Activated CD8-positive, alpha-beta T cell treated with anti-CD3 and anti-CD28 coated beads for 36 hours (primary cell): ENCODE measurements at regions not wholly inside any gene's neighbourhood (a gene's known extent, or its start where the extent isn't known, plus 50 kb on each side); places are given as distances from the start of the nearest gene placed in this dataset.

ENCODE experiments used
- ATAC-seq: fragments of 200-7000 bp; cut with Tn5 transposase; one replicate; pipeline ENCODE4 v1.10.0; 2021; ENCODE audit warnings: mild to moderate bottlenecking, moderate library complexity
- CTCF ChIA-PET: fragments of 350-600 bp; sonication (Branson Sonifier 250); formaldehyde crosslinking; loops from one replicate; lab custom pipeline; 2021; ENCODE audit warnings: antibody characterized with exemption; lab: Charles Lee
- POLR2A ChIA-PET: fragments of 350-600 bp; sonication (Branson Sonifier 250); formaldehyde crosslinking; loops from one replicate; lab custom pipeline; 2021; ENCODE audit warnings: antibody characterized with exemption; lab: Charles Lee
- DNase-seq: peaks from one replicate; pipeline ENCODE4 v3.0.0-alpha.2; 2020
- H3K27ac Mint-ChIP-seq: one replicate; pipeline ENCODE4 v1.8.0; 2021; ENCODE audit warnings: mild to moderate bottlenecking, mixed read lengths
- H3K27me3 Mint-ChIP-seq: one replicate; pipeline ENCODE4 v1.8.0; 2021; ENCODE audit warnings: mixed read lengths
- H3K36me3 Mint-ChIP-seq: one replicate; pipeline ENCODE4 v1.8.0; 2021; ENCODE audit warnings: low read depth, mixed read lengths
- H3K4me1 Mint-ChIP-seq: one replicate; pipeline ENCODE4 v1.8.0; 2021; ENCODE audit warnings: low read depth, mixed read lengths
- H3K4me3 Mint-ChIP-seq: one replicate; pipeline ENCODE4 v1.8.0; 2021; ENCODE audit warnings: mild to moderate bottlenecking, moderate library complexity, mixed read lengths
- H3K9me3 Mint-ChIP-seq: one replicate; pipeline ENCODE4 v1.8.0; 2021; ENCODE audit warnings: mixed read lengths
- intact Hi-C: fragments of 100-400 bp; cut with micrococcal nuclease; formaldehyde crosslinking; loops from one replicate; pipeline ENCODE4 v1.10.0; 2022
- TF ChIP-seq, protein P1 (sequence below): fragments of 200-600 bp; IDR thresholded peaks from one replicate; pipeline ENCODE4 v1.8.0; 2022; ENCODE audit warnings: antibody characterized with exemption, mild to moderate bottlenecking

DNA sequence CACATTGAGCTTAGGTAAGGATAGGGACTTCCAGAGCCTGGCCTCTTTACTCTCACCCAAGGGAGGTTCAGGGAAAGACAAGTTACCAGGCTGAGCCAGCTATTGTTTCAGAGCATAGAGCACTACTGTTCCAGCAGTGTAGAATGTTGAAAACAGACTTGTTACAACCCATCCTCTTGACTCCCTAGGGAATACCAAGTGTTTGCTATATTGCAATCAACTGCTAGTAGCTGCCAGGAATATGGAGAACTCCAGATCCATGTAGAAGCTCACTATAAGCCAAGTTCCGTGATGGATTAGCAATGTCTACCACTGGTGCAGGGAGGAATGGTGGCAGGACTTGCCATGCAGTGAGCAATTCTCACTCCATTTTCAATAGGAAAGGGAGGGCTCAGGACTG, 199.8 kb upstream of the RBM19 start:
- H3K27me3 Mint-ChIP-seq: peaks cover 2% of the 10 kb centered on the region
- CTCF ChIA-PET: interaction anchor here (1.1 to 2.9 kb wide), 3 partner anchors 8 to 342 kb away, joined by 3 to 10 read pairs (median 7); no protein-coding TSS in a partner anchor
- POLR2A ChIA-PET: interaction anchor here (0.8 to 1.3 kb wide), 2 partner anchors 10 to 1802 kb away, joined by 3 to 4 read pairs; no protein-coding TSS in a partner anchor
- intact Hi-C loops: no loop called here
- H3K4me3 Mint-ChIP-seq: no peak overlapping the region
- no peaks in the 10 kb centered on the region for H3K4me1 Mint-ChIP-seq
- no peaks in the 10 kb centered on the region for H3K9me3 Mint-ChIP-seq
- DNase-seq (no peak), ATAC-seq (no peak)
- TF ChIP-seq, protein P1, sequence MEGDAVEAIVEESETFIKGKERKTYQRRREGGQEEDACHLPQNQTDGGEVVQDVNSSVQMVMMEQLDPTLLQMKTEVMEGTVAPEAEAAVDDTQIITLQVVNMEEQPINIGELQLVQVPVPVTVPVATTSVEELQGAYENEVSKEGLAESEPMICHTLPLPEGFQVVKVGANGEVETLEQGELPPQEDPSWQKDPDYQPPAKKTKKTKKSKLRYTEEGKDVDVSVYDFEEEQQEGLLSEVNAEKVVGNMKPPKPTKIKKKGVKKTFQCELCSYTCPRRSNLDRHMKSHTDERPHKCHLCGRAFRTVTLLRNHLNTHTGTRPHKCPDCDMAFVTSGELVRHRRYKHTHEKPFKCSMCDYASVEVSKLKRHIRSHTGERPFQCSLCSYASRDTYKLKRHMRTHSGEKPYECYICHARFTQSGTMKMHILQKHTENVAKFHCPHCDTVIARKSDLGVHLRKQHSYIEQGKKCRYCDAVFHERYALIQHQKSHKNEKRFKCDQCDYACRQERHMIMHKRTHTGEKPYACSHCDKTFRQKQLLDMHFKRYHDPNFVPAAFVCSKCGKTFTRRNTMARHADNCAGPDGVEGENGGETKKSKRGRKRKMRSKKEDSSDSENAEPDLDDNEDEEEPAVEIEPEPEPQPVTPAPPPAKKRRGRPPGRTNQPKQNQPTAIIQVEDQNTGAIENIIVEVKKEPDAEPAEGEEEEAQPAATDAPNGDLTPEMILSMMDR: no peak
- H3K36me3 Mint-ChIP-seq: no peaks in the 10 kb centered on the region
- no peak overlapping the region for H3K27ac Mint-ChIP-seq

DNA sequence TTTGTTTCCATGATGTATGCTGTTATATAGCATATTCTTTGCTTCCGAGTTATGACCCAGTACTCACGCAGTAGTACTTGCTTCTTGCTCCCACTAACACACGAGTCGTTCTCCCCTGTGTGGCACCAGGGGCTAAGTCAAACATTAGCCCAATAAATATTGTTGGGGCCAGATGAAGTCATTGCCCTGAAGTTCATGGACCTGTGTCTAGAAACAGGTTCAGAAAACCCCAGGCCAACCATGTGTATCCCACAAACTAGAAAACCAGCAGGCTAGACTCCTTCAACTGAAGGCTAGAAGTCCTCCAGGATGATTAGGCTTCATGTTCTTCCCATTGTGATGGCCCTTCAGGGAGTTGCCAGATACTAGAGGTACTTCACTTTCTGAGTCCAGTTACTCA, 198.2 kb upstream of the RBM19 start:
- H3K9me3 Mint-ChIP-seq: no peaks in the 10 kb centered on the region
- H3K36me3 Mint-ChIP-seq: no peaks in the 10 kb centered on the region
- DNase-seq: no peak
- H3K27me3 Mint-ChIP-seq: peaks cover 2% of the 10 kb centered on the region
- H3K4me3 Mint-ChIP-seq: no peak overlapping the region
- TF ChIP-seq, protein P1: no peak
- H3K27ac Mint-ChIP-seq: no peak overlapping the region
- no peak for ATAC-seq
- intact Hi-C loops: no loop called here
- ChIA-PET CTCF (no interaction called here), POLR2A (no interaction called here)
- H3K4me1 Mint-ChIP-seq: no peaks in the 10 kb centered on the region

DNA sequence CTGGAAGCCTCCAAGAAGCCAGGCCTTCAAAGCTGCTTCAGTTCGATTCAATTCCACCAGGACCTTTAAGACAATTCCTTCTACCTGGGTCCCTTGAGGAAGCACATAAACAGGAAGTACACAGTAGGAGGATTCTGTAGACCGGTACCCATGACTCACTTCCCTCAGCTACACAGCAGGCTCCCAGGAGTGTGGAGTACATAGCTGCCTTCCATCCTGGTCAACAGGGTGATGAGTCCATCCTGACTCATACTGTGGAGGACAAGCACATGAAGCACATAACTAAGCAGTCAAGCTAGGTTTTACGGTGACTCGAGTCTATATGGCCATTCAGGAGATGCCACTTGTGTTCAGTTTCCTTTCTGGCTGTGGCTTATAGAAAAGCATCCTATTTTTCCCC, 197.6 kb upstream of the RBM19 start:
- H3K9me3 Mint-ChIP-seq: no peaks in the 10 kb centered on the region
- no peaks in the 10 kb centered on the region for H3K4me1 Mint-ChIP-seq
- no peak overlapping the region for H3K27ac Mint-ChIP-seq
- TF ChIP-seq, protein P1: no peak
- no peak overlapping the region for H3K4me3 Mint-ChIP-seq
- intact Hi-C loops: no loop called here
- DNase-seq: no peak
- POLR2A ChIA-PET: no interaction called here
- ATAC-seq: no peak
- H3K36me3 Mint-ChIP-seq: no peaks in the 10 kb centered on the region
- peaks cover 2% of the 10 kb centered on the region for H3K27me3 Mint-ChIP-seq
- CTCF ChIA-PET: no interaction called here

DNA sequence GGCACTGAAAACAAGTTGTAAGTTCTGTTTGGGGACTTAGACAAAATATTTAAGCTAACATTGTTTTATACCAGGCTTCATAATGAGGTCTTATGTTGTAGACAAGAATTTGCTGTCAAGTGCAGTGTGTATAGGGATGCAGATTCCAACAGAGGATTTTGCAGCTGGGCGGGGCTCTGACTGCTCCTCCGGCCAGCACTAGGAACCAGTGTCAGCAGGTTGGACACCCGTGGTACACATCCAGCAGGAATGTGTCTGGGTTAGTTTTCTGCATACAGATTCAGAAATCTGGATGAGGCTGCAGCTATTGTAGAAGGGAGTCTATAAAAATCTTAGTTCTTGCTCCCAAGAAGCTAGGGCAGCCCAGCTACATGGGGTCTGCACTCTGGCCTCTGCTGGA, 194.3 kb upstream of the RBM19 start:
- H3K4me3 Mint-ChIP-seq: no peak overlapping the region
- CTCF ChIA-PET: no interaction called here
- no peak for DNase-seq
- H3K27ac Mint-ChIP-seq: no peak overlapping the region
- ATAC-seq: no peak
- no peaks in the 10 kb centered on the region for H3K9me3 Mint-ChIP-seq
- intact Hi-C loops: no loop called here
- TF ChIP-seq, protein P1: no peak
- H3K4me1 Mint-ChIP-seq: no peaks in the 10 kb centered on the region
- H3K27me3 Mint-ChIP-seq: peaks cover under 1% of the 10 kb centered on the region
- H3K36me3 Mint-ChIP-seq: no peaks in the 10 kb centered on the region
- POLR2A ChIA-PET: no interaction called here

DNA sequence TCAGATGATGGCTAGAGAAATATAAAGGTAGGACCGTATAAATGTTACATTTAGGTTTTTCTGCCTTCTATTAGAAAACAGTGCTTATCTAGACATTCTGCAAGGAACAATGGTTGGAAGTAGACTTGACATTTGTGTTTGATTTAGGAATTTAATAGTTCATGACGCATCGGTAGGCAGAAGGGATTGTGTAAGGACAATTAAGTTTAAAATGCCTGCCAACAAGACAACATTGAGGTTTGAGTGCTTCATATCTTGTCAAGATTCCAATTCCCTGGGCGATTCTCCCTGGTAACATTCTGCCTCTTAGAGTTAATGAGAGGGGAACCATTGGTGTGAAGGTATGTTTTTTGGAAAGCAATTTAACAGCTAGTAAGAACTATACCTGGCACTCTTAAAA, 186.8 kb upstream of the RBM19 start:
- Mint-ChIP-seq H3K9me3 (peaks cover 2% of the 10 kb centered on the region), H3K4me3 (no peak overlapping the region), H3K4me1 (no peaks in the 10 kb centered on the region), H3K27ac (no peak overlapping the region), H3K36me3 (no peaks in the 10 kb centered on the region), H3K27me3 (peaks cover under 1% of the 10 kb centered on the region)
- TF ChIP-seq, protein P1: no peak
- ChIA-PET POLR2A (no interaction called here), CTCF (no interaction called here)
- DNase-seq: no peak
- intact Hi-C loops: no loop called here
- ATAC-seq: no peak
